GM23248 (cell line): ENCODE measurements at regions not wholly inside any gene's neighbourhood (a gene's known extent, or its start where the extent isn't known, plus 50 kb on each side); places are given as distances from the start of the nearest gene placed in this dataset.

Experiments
- EZH2 ChIP-seq: fragments of 200-600 bp; sonication (generic); IDR thresholded peaks from 2 replicates; pipeline ENCODE4 v1.6.1; 2018; ENCODE audit warnings: antibody characterized with exemption, mild to moderate bottlenecking; ENCODE audit not compliant: insufficient read depth, poor library complexity, severe bottlenecking
- EZH2phosphoT487 ChIP-seq: fragments of 200-600 bp; sonication (generic); IDR thresholded peaks from 2 replicates; pipeline ENCODE4 v1.6.1; 2018; ENCODE audit warnings: antibody characterized with exemption, moderate library complexity, mild to moderate bottlenecking, low read depth; ENCODE audit not compliant: insufficient read depth

GRCh38 chr14:25884657-25885056 lies 713.2 kb downstream of the NOVA1 start:
- TF ChIP-seq EZH2: no peak
- no peak for TF ChIP-seq EZH2phosphoT487
